Natural killer cell (primary cell): ENCODE measurements at regions not wholly inside any gene's neighbourhood (a gene's known extent, or its start where the extent isn't known, plus 50 kb on each side); places are given as distances from the start of the nearest gene placed in this dataset.

Source experiments
- ATAC-seq, 3 donors: fragments of 150-1000 bp in 2 of 3; fragments of 200-7000 bp in 1 of 3; cut with Tn5 transposase; 1 replicate in 1 of 3; 2 replicates in 2 of 3; pipeline ENCODE4 v1.10.0; 2021; ENCODE audit warnings: mild to moderate bottlenecking in 2 of 3, moderate library complexity in 2 of 3
- DNase-seq, 2 donors: peaks; one replicate each; pipeline versions ENCODE4 v3.0.0 to v3.0.0-alpha.2; 2013 to 2021; ENCODE audit warnings: mixed read lengths in 1 of 2
- H3K27ac ChIP-seq: one replicate; pipeline ENCODE4 v1.5.1; 2013; ENCODE audit warnings: mild to moderate bottlenecking, low read length
- H3K27me3 ChIP-seq: one replicate; pipeline ENCODE4 v1.6.1; 2013; ENCODE audit warnings: low read length; ENCODE audit not compliant: control insufficient read depth, insufficient read depth
- H3K36me3 ChIP-seq: one replicate; pipeline ENCODE4 v1.6.1; 2013; ENCODE audit warnings: low read length; ENCODE audit not compliant: control insufficient read depth, insufficient read depth
- H3K4me1 ChIP-seq: one replicate; pipeline ENCODE4 v1.6.1; 2013; ENCODE audit warnings: low read length; ENCODE audit not compliant: control insufficient read depth, insufficient read depth
- H3K4me3 ChIP-seq: one replicate; pipeline ENCODE4 v1.5.1; 2013; ENCODE audit warnings: low read length
- H3K9me3 ChIP-seq: one replicate; pipeline ENCODE4 v1.6.1; 2013; ENCODE audit warnings: low read length; ENCODE audit not compliant: control insufficient read depth, insufficient read depth
- H3K27ac Mint-ChIP-seq, 2 donors: one replicate each; pipeline ENCODE4 v1.8.0; 2022; ENCODE audit warnings: mild to moderate bottlenecking in 2 of 2, mixed read lengths in 2 of 2, moderate library complexity in 1 of 2
- H3K27me3 Mint-ChIP-seq, 2 donors: one replicate each; pipeline ENCODE4 v1.8.0; 2022; ENCODE audit warnings: low read depth in 2 of 2, mixed read lengths in 2 of 2
- H3K36me3 Mint-ChIP-seq: one replicate; pipeline ENCODE4 v1.8.0; 2022; ENCODE audit warnings: mixed read lengths
- H3K4me1 Mint-ChIP-seq, 2 donors: one replicate each; pipeline ENCODE4 v1.8.0; 2022; ENCODE audit warnings: mixed read lengths in 2 of 2
- H3K4me3 Mint-ChIP-seq: one replicate; pipeline ENCODE4 v1.8.0; 2022; ENCODE audit warnings: mild to moderate bottlenecking, moderate library complexity, mixed read lengths
- H3K9me3 Mint-ChIP-seq, 2 donors: one replicate each; pipeline ENCODE4 v1.8.0; 2022; ENCODE audit warnings: mixed read lengths in 2 of 2
- CTCF ChIP-seq: fragments of 200-600 bp; IDR thresholded peaks from one replicate; pipeline ENCODE4 v1.8.0; 2022; ENCODE audit warnings: antibody characterized with exemption
- whole genome bisulfite sequencing: methylation state at CpG from one replicate; pipeline ENCODE4 v1.1.7; 2013; ENCODE audit warnings: missing lambda C conversion rate; ENCODE audit not compliant: insufficient coverage; 5-methylcytosine and 5-hydroxymethylcytosine counted together
- intact Hi-C: fragments of 100-400 bp; cut with micrococcal nuclease; formaldehyde crosslinking; loops from one replicate; pipeline ENCODE4 v1.14.2; 2022

GRCh38 chr7:54864663-54865062, 105.7 kb upstream of the SEC61G start:
- no peak for TF ChIP-seq CTCF
- ATAC-seq = no peak
- H3K4me3 Mint-ChIP-seq = no peak overlapping the region
- intact Hi-C loops = no loop called here
- Histone ChIP-seq H3K36me3 (no peaks in the 10 kb centered on the region), H3K9me3 (no peaks in the 10 kb centered on the region), H3K27me3 (no peaks in the 10 kb centered on the region), H3K4me1 (no peaks in the 10 kb centered on the region), H3K4me3 (no peak overlapping the region), H3K27ac (no peak overlapping the region)
- H3K4me1 Mint-ChIP-seq = no peaks in the 10 kb centered on the region
- no peaks in the 10 kb centered on the region for H3K36me3 Mint-ChIP-seq
- no peak for DNase-seq
- no peak overlapping the region for H3K27ac Mint-ChIP-seq
- 43% methylated on average over 5 of the region's 6 CpGs for WGBS
- H3K27me3 Mint-ChIP-seq = no peaks in the 10 kb centered on the region
- peaks cover 3 to 6% of the 10 kb centered on the region in 2 donors for H3K9me3 Mint-ChIP-seq

GRCh38 chr7:54869523-54869922, 110.5 kb upstream of the SEC61G start:
- no peak overlapping the region for H3K27ac Mint-ChIP-seq
- H3K9me3 Mint-ChIP-seq = peaks cover 0 to 2% of the 10 kb centered on the region in 2 donors
- H3K4me1 ChIP-seq = no peaks in the 10 kb centered on the region
- DNase-seq (no peak), ATAC-seq (no peak)
- no peak overlapping the region for H3K27ac ChIP-seq
- no peaks in the 10 kb centered on the region for H3K4me1 Mint-ChIP-seq
- no peaks in the 10 kb centered on the region for H3K36me3 Mint-ChIP-seq
- TF ChIP-seq CTCF = no peak
- H3K27me3 Mint-ChIP-seq = no peaks in the 10 kb centered on the region
- H3K4me3 ChIP-seq = no peak overlapping the region
- H3K9me3 ChIP-seq = no peaks in the 10 kb centered on the region
- intact Hi-C loops = no loop called here
- 100% methylated on average over 1 of the region's 1 CpG for WGBS
- H3K4me3 Mint-ChIP-seq = no peak overlapping the region
- no peaks in the 10 kb centered on the region for H3K36me3 ChIP-seq
- H3K27me3 ChIP-seq = no peaks in the 10 kb centered on the region

DNA sequence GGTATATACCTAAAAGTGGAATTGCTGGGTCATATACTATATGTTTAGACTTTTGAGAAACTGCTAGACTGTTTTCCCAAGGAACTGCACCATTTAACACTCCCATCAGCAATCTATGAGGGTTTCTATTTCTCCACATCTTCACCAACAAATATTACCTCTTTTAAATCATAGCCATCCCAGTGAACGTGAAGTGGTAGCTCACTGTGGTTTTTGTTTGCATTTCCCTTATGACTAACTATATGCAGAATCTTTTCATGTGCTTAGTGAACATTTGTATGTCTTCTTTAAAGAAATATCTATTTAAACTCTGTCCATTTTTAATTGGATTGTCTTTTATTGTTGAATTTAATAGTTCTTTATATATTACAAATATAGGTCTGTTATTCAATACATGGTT, 115.8 kb upstream of the SEC61G start:
- intact Hi-C loops = no loop called here
- no peaks in the 10 kb centered on the region for H3K27me3 ChIP-seq
- H3K36me3 ChIP-seq = no peaks in the 10 kb centered on the region
- H3K27ac Mint-ChIP-seq = no peak overlapping the region
- whole genome bisulfite sequencing = no CpG with 5 or more reads among the region's 1 CpG
- no peak for DNase-seq
- no peak overlapping the region for H3K27ac ChIP-seq
- no peak for ATAC-seq
- no peaks in the 10 kb centered on the region for H3K4me1 ChIP-seq
- H3K27me3 Mint-ChIP-seq = peaks cover 0 to 2% of the 10 kb centered on the region in 2 donors
- peaks cover 0 to 5% of the 10 kb centered on the region in 2 donors for H3K9me3 Mint-ChIP-seq
- no peaks in the 10 kb centered on the region for H3K4me1 Mint-ChIP-seq
- TF ChIP-seq CTCF = no peak
- peaks cover 9% of the 10 kb centered on the region for H3K36me3 Mint-ChIP-seq
- no peak overlapping the region for H3K4me3 ChIP-seq
- H3K9me3 ChIP-seq = no peaks in the 10 kb centered on the region
- H3K4me3 Mint-ChIP-seq = no peak overlapping the region

- Histone ChIP-seq H3K36me3 (no peaks in the 10 kb centered on the region), H3K9me3 (no peaks in the 10 kb centered on the region), H3K4me1 (no peaks in the 10 kb centered on the region), H3K4me3 (no peak overlapping the region), H3K27me3 (no peaks in the 10 kb centered on the region), H3K27ac (no peak overlapping the region)
- H3K9me3 Mint-ChIP-seq = peaks cover 0 to 5% of the 10 kb centered on the region in 2 donors
- ATAC-seq (no peak), DNase-seq (no peak)
- H3K27ac Mint-ChIP-seq = no peak overlapping the region
- H3K4me1 Mint-ChIP-seq = no peaks in the 10 kb centered on the region
- WGBS = 58% methylated on average over 2 of the region's 2 CpGs
- TF ChIP-seq CTCF = no peak
- peaks cover 0 to 2% of the 10 kb centered on the region in 2 donors for H3K27me3 Mint-ChIP-seq
- intact Hi-C loops = no loop called here
- no peak overlapping the region for H3K4me3 Mint-ChIP-seq
- H3K36me3 Mint-ChIP-seq = peaks cover 10% of the 10 kb centered on the region
These were observed 118.7 kb upstream of the SEC61G start for GRCh38 chr7:54877683-54878082.
